ENCODE measurements at regions not wholly inside any gene's neighbourhood (a gene's known extent, or its start where the extent isn't known, plus 50 kb on each side); places are given as distances from the start of the nearest gene placed in this dataset.

- TF ChIP-seq, protein P1, sequence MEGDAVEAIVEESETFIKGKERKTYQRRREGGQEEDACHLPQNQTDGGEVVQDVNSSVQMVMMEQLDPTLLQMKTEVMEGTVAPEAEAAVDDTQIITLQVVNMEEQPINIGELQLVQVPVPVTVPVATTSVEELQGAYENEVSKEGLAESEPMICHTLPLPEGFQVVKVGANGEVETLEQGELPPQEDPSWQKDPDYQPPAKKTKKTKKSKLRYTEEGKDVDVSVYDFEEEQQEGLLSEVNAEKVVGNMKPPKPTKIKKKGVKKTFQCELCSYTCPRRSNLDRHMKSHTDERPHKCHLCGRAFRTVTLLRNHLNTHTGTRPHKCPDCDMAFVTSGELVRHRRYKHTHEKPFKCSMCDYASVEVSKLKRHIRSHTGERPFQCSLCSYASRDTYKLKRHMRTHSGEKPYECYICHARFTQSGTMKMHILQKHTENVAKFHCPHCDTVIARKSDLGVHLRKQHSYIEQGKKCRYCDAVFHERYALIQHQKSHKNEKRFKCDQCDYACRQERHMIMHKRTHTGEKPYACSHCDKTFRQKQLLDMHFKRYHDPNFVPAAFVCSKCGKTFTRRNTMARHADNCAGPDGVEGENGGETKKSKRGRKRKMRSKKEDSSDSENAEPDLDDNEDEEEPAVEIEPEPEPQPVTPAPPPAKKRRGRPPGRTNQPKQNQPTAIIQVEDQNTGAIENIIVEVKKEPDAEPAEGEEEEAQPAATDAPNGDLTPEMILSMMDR (IDR thresholded peaks at IDR 0.05; ENCODE audit: low read depth, low read length): no peak
- no peak for TF ChIP-seq EZH2phosphoT487 (IDR thresholded peaks at IDR 0.05; ENCODE audit: low read depth)
Measured at GRCh38 chr6:90663106-90663505, 76.2 kb upstream of the MAP3K7 start.

All from OCI-LY3 (cell line).